ENCODE measurements at regions not wholly inside any gene's neighbourhood (a gene's known extent, or its start where the extent isn't known, plus 50 kb on each side); places are given as distances from the start of the nearest gene placed in this dataset.

DNA sequence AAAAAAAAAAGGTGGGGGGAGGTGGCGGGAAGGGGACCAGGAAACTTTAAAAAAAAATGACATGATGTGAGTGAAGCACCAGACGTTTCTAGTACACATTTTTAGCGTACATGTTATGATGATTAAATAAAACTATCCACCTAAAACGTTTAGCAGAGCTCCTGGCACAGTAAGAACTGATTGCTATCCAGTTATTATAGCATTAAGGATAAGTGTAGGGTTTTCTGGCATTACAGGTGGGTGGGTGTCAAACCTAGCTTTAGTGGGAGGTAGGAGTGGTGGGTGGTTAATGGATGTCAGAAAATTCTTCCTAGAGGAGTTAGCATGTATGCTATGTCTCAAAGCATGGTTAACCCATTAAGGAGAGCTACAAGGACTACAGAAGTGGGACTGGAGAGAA is 2329.5 kb downstream of the MAT2B start:
- Histone ChIP-seq H3K4me1 (ENCODE audit: control insufficient read depth, insufficient read depth, low read length) (no peaks in the 10 kb centered on the region), H3K4me3 (ENCODE audit: low read length) (no peak overlapping the region), H3K36me3 (ENCODE audit: control insufficient read depth, insufficient read depth, low read length) (no peaks in the 10 kb centered on the region), H3K27me3 (ENCODE audit: control insufficient read depth, insufficient read depth, low read length) (no peaks in the 10 kb centered on the region), H3K9ac (ENCODE audit: low read length) (no peak overlapping the region), H3K9me3 (ENCODE audit: control insufficient read depth, low read length) (no peaks in the 10 kb centered on the region)

DNA sequence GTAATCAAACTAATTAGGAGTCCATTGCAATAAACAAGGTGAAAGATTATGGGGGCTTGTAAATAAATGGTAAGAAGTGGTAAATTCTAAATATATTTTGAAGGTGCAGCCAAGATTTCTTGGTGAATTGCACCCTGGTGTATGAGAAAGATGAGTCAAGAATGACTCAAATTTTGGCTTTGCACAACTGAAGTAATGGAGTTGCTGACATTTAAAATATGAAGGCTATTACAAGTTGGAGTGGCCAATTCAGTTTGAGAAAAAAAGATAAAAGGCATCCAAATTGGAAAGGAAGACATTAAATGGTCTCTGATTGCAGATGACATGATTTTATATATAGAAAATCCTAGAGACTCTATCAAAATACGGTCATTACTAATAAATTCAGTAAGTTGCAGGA is 2330.6 kb downstream of the MAT2B start:
- no peak overlapping the region for H3K9ac ChIP-seq (ENCODE audit: low read length)
- H3K4me1 ChIP-seq (ENCODE audit: control insufficient read depth, insufficient read depth, low read length): no peaks in the 10 kb centered on the region
- H3K36me3 ChIP-seq (ENCODE audit: control insufficient read depth, insufficient read depth, low read length): no peaks in the 10 kb centered on the region
- H3K9me3 ChIP-seq (ENCODE audit: control insufficient read depth, low read length): no peaks in the 10 kb centered on the region
- no peak overlapping the region for H3K4me3 ChIP-seq (ENCODE audit: low read length)
- H3K27me3 ChIP-seq (ENCODE audit: control insufficient read depth, insufficient read depth, low read length): no peaks in the 10 kb centered on the region

DNA sequence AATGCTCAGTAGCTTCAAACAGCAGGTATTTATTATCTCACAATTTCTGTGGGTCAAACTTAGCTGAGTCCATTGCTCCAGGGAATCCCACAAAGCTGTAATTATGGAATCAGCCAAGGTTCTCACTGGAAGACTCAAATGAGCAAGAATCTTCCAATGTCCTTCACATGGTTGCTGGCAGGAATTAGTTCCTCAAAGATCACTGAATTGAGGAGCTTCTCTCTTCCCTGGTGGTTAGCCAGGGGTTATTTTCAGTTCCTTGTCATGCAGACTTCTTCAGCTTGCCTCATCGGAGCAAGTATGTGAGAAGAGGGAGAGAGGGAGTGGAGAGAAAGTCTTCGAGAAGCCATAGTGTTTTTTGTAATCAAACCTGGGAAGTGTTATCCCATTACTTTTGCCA is 2331.9 kb downstream of the MAT2B start:
- H3K27me3 ChIP-seq (ENCODE audit: control insufficient read depth, insufficient read depth, low read length): no peaks in the 10 kb centered on the region
- H3K9ac ChIP-seq (ENCODE audit: low read length): no peak overlapping the region
- H3K4me1 ChIP-seq (ENCODE audit: control insufficient read depth, insufficient read depth, low read length): no peaks in the 10 kb centered on the region
- H3K36me3 ChIP-seq (ENCODE audit: control insufficient read depth, insufficient read depth, low read length): no peaks in the 10 kb centered on the region
- no peaks in the 10 kb centered on the region for H3K9me3 ChIP-seq (ENCODE audit: control insufficient read depth, low read length)
- no peak overlapping the region for H3K4me3 ChIP-seq (ENCODE audit: low read length)

DNA sequence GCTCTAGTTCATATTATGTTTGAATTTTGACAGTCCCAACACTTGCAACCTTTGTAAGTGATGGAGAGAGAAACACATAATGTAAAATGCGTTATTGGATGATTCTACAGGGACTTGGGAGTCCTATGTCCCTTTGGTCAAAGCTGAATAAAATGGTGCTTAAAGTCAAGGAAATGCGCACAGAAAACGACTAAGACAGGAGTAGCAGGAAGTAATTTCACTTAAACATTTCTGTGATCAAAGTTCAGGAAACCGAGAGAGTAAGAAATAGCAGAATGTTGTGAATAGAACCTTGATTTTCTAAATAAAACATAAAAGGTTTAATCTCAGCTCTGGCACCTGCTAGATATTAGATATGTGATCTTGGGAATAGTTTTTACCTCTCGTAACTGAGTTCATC is 2339.2 kb downstream of the MAT2B start:
- Histone ChIP-seq H3K9ac (ENCODE audit: low read length) (no peak overlapping the region), H3K27me3 (ENCODE audit: control insufficient read depth, insufficient read depth, low read length) (no peaks in the 10 kb centered on the region), H3K4me1 (ENCODE audit: control insufficient read depth, insufficient read depth, low read length) (no peaks in the 10 kb centered on the region), H3K4me3 (ENCODE audit: low read length) (no peak overlapping the region), H3K36me3 (ENCODE audit: control insufficient read depth, insufficient read depth, low read length) (no peaks in the 10 kb centered on the region), H3K9me3 (ENCODE audit: control insufficient read depth, low read length) (no peaks in the 10 kb centered on the region)

DNA sequence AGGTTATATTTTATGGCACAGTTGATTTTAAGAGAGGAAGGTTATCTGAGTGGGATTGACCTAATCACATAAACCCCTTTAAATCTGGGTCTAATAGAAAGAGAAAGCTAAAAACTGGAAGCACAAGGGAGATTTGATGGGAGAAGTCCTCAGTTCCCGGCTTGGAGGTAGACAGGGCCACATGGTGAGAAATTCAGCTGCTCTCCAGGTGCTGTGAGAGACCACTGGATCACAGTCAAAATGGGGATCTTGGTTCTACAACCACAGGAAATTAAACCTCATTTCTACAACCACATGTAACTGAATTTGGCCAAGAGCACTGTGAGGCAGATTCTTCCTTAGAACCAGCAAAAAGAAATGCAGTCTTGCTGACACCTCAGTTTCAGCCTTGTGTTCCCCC is 2352.7 kb downstream of the MAT2B start:
- no peaks in the 10 kb centered on the region for H3K36me3 ChIP-seq (ENCODE audit: control insufficient read depth, insufficient read depth, low read length)
- no peak overlapping the region for H3K4me3 ChIP-seq (ENCODE audit: low read length)
- no peak overlapping the region for H3K9ac ChIP-seq (ENCODE audit: low read length)
- no peaks in the 10 kb centered on the region for H3K4me1 ChIP-seq (ENCODE audit: control insufficient read depth, insufficient read depth, low read length)
- H3K9me3 ChIP-seq (ENCODE audit: control insufficient read depth, low read length): no peaks in the 10 kb centered on the region
- H3K27me3 ChIP-seq (ENCODE audit: control insufficient read depth, insufficient read depth, low read length): no peaks in the 10 kb centered on the region

DNA sequence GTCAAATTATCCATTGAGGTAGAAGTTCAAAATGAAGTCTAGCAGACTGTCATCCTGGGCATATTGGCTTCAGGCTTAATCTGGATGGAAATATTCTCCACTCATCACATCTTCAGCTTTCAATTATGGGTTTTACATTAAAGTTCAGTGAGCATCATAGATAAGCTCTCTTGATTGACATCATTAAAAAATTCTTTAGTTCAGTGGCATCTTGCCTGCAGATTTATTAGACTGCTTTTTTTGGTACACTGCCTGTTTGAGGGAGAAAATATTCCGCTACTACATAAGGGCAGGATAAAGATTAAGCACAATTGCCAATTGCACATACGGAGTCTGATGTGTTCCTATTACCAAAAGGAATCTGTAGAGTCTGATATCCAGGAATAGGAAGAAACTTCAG is 2353.8 kb downstream of the MAT2B start:
- H3K4me1 ChIP-seq (ENCODE audit: control insufficient read depth, insufficient read depth, low read length): no peaks in the 10 kb centered on the region
- H3K27me3 ChIP-seq (ENCODE audit: control insufficient read depth, insufficient read depth, low read length): no peaks in the 10 kb centered on the region
- H3K36me3 ChIP-seq (ENCODE audit: control insufficient read depth, insufficient read depth, low read length): no peaks in the 10 kb centered on the region
- no peaks in the 10 kb centered on the region for H3K9me3 ChIP-seq (ENCODE audit: control insufficient read depth, low read length)
- H3K4me3 ChIP-seq (ENCODE audit: low read length): no peak overlapping the region
- no peak overlapping the region for H3K9ac ChIP-seq (ENCODE audit: low read length)

DNA sequence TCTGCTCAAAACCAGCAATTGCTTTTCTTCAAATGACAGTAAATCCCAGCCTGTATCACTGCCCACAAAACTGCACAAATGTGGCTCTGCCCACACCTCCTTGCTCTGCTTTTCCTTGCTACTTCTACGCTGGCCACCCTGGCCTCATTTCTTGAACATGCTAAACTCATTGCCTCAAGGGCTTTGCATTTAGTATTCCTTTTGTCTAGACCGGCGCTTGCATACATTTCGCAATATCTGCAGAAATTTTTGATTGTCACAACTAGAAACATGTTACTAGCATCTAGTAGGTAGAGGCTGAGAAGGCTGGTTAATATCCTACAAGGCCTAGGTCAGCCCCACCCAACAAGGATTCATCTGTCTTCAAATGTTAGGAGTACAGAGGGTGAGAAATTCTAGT is 2357.8 kb downstream of the MAT2B start:
- no peaks in the 10 kb centered on the region for H3K4me1 ChIP-seq (ENCODE audit: control insufficient read depth, insufficient read depth, low read length)
- no peaks in the 10 kb centered on the region for H3K27me3 ChIP-seq (ENCODE audit: control insufficient read depth, insufficient read depth, low read length)
- H3K9me3 ChIP-seq (ENCODE audit: control insufficient read depth, low read length): no peaks in the 10 kb centered on the region
- no peak overlapping the region for H3K4me3 ChIP-seq (ENCODE audit: low read length)
- H3K36me3 ChIP-seq (ENCODE audit: control insufficient read depth, insufficient read depth, low read length): no peaks in the 10 kb centered on the region
- H3K9ac ChIP-seq (ENCODE audit: low read length): no peak overlapping the region

DNA sequence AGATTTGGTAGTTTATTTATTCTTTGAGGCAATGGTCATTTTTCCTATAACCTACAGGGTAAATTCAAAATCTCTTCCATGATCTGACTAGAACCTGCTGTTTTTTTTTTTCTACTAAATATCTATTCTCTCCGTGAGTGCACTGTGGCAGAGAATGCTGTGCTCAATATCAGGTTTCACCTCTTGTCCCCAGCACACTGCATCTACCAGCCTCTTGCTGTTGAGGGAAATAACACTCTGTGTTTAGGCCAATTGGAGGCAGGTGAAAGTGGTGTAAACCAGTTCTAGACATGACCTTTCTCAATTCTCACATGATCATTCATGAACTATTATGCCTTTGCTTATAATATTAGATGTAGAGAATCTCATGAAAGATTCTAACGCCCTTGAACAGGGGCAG is 2365.9 kb downstream of the MAT2B start:
- H3K4me3 ChIP-seq (ENCODE audit: low read length): no peak overlapping the region
- no peaks in the 10 kb centered on the region for H3K27me3 ChIP-seq (ENCODE audit: control insufficient read depth, insufficient read depth, low read length)
- H3K9ac ChIP-seq (ENCODE audit: low read length): no peak overlapping the region
- no peaks in the 10 kb centered on the region for H3K9me3 ChIP-seq (ENCODE audit: control insufficient read depth, low read length)
- H3K4me1 ChIP-seq (ENCODE audit: control insufficient read depth, insufficient read depth, low read length): no peaks in the 10 kb centered on the region
- no peaks in the 10 kb centered on the region for H3K36me3 ChIP-seq (ENCODE audit: control insufficient read depth, insufficient read depth, low read length)

DNA sequence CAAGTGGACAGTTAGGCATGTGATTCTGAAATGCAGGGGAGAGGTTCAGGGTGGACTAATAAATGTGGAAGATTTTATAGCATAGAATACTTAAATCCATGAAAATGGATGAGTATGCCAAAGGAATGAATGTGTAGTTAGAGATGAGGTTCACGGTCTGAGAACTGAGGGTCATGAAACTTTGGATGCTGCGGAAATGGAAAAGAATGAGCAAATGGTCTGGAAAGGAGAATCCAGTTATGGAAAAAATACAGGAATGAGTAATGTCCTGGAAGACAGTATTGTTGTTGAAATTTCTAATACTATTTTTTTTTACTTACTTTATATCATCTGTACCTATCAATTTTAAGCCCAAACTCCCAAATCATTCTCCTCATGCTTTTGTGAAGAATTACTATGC is 2369.4 kb downstream of the MAT2B start:
- Histone ChIP-seq H3K36me3 (ENCODE audit: control insufficient read depth, insufficient read depth, low read length) (no peaks in the 10 kb centered on the region), H3K9me3 (ENCODE audit: control insufficient read depth, low read length) (no peaks in the 10 kb centered on the region), H3K4me1 (ENCODE audit: control insufficient read depth, insufficient read depth, low read length) (no peaks in the 10 kb centered on the region), H3K4me3 (ENCODE audit: low read length) (no peak overlapping the region), H3K27me3 (ENCODE audit: control insufficient read depth, insufficient read depth, low read length) (no peaks in the 10 kb centered on the region), H3K9ac (ENCODE audit: low read length) (no peak overlapping the region)

DNA sequence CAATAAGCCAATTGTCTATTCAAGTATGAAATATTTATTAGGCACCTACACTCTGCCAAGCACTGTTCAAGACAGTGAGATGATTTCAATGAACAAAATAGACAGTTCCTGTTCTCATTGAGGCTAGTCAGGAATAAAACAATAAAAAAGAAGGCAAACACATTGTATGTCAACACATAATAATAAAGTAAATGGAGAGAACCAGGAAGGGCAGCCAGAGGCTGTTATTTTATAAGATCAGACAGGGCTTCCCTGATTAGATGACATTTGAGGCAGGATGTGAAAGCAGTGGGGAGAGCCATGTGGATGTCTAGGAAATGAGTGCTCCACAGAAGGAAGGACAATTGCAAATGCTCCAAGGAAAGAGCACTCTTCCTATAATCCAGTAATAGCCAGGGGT is 2371.1 kb downstream of the MAT2B start:
- Histone ChIP-seq H3K4me1 (ENCODE audit: control insufficient read depth, insufficient read depth, low read length) (no peaks in the 10 kb centered on the region), H3K4me3 (ENCODE audit: low read length) (no peak overlapping the region), H3K27me3 (ENCODE audit: control insufficient read depth, insufficient read depth, low read length) (no peaks in the 10 kb centered on the region), H3K9me3 (ENCODE audit: control insufficient read depth, low read length) (no peaks in the 10 kb centered on the region), H3K36me3 (ENCODE audit: control insufficient read depth, insufficient read depth, low read length) (no peaks in the 10 kb centered on the region), H3K9ac (ENCODE audit: low read length) (no peak overlapping the region)

DNA sequence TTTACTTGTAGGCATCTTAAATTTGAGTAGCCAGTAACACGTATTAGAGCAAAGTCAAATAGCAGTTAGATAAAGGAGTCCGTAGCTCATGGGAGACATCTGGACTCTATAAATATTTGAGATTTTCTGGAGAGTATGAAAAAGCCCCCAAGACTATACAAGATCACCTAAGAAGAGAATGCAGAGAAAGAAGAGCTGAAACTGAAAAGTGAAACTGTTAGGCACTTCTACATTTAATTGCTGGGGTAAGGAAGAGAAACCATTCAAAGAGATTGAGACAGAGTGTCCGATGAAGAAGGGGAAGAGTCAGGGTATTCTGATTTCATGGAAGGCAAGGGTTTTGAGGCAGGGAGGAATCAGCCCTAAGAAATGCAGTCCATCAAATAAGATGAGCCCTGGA is 2372.1 kb downstream of the MAT2B start:
- Histone ChIP-seq H3K27me3 (ENCODE audit: control insufficient read depth, insufficient read depth, low read length) (no peaks in the 10 kb centered on the region), H3K36me3 (ENCODE audit: control insufficient read depth, insufficient read depth, low read length) (no peaks in the 10 kb centered on the region), H3K4me3 (ENCODE audit: low read length) (no peak overlapping the region), H3K9ac (ENCODE audit: low read length) (no peak overlapping the region), H3K9me3 (ENCODE audit: control insufficient read depth, low read length) (no peaks in the 10 kb centered on the region), H3K4me1 (ENCODE audit: control insufficient read depth, insufficient read depth, low read length) (no peaks in the 10 kb centered on the region)

DNA sequence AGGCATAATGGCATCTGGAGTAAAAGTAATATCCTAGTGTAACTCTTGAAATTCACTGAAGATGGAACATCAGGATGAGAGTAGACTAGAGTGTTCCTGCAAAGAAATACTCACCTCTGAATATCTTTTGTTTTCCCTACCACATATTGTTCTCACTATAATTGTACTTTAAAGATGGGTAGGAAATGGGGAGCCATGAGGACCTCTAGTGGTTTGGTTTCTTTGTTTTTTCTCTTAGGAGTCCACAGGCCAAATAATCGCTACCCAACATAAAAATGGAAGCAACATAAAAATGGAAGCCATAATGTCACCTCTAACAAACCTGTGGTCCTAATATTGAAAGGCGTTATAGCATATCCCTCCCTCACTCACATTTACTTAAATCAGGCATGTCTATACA is 2375.8 kb downstream of the MAT2B start:
- Histone ChIP-seq H3K9me3 (ENCODE audit: control insufficient read depth, low read length) (no peaks in the 10 kb centered on the region), H3K4me3 (ENCODE audit: low read length) (no peak overlapping the region), H3K9ac (ENCODE audit: low read length) (no peak overlapping the region), H3K27me3 (ENCODE audit: control insufficient read depth, insufficient read depth, low read length) (no peaks in the 10 kb centered on the region), H3K4me1 (ENCODE audit: control insufficient read depth, insufficient read depth, low read length) (no peaks in the 10 kb centered on the region), H3K36me3 (ENCODE audit: control insufficient read depth, insufficient read depth, low read length) (no peaks in the 10 kb centered on the region)

DNA sequence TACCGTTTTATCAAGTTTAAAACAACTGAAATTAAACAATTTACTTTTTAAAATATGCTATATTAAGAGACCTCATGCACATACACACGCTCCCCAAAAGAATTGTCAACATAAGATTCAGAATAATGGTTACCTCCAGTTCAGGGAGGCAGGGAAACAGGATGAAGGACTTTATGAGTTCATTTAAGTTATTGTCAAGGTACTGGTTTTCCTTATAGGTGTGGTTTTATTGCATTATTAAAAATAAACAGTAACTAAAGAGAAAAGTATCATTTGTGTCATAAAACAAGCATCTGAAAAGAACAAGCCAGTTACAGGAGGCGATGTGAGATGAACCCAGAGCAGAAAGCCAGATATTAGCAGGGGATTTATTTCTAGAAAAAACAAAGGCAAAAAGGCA is 2376.7 kb downstream of the MAT2B start:
- Histone ChIP-seq H3K4me3 (ENCODE audit: low read length) (no peak overlapping the region), H3K36me3 (ENCODE audit: control insufficient read depth, insufficient read depth, low read length) (no peaks in the 10 kb centered on the region), H3K9me3 (ENCODE audit: control insufficient read depth, low read length) (no peaks in the 10 kb centered on the region), H3K27me3 (ENCODE audit: control insufficient read depth, insufficient read depth, low read length) (no peaks in the 10 kb centered on the region), H3K4me1 (ENCODE audit: control insufficient read depth, insufficient read depth, low read length) (no peaks in the 10 kb centered on the region), H3K9ac (ENCODE audit: low read length) (no peak overlapping the region)

Data from mucosa of stomach (tissue), 1 donor.